ENCODE measurements at regions not wholly inside any gene's neighbourhood (a gene's known extent, or its start where the extent isn't known, plus 50 kb on each side); places are given as distances from the start of the nearest gene placed in this dataset.

GRCh38 chr15:47861111-47861903 is 144.0 kb downstream of the SEMA6D start:
- H3K27me3 ChIP-seq (ENCODE audit: control insufficient read depth, insufficient read depth) = no peaks in the 10 kb centered on the region
- no peak overlapping the region for H3K4me3 ChIP-seq (ENCODE audit: low read length)
- no peaks in the 10 kb centered on the region for H3K9me3 ChIP-seq (ENCODE audit: control insufficient read depth, low read length)
- DNase-seq = no peak
- 87% methylated on average over 10 of the region's 10 CpGs for WGBS
- intact Hi-C loops (cut with DNase I) = no loop called here
- H3K27ac ChIP-seq (ENCODE audit: low read length) = no peak overlapping the region
- no peak for ATAC-seq
- H3K4me1 ChIP-seq (ENCODE audit: control insufficient read depth, insufficient read depth, low read length) = no peaks in the 10 kb centered on the region

GRCh38 chr15:47862402-47862801 is 145.1 kb downstream of the SEMA6D start:
- Histone ChIP-seq H3K4me1 (ENCODE audit: control insufficient read depth, insufficient read depth, low read length) (no peaks in the 10 kb centered on the region), H3K9me3 (ENCODE audit: control insufficient read depth, low read length) (no peaks in the 10 kb centered on the region), H3K27me3 (ENCODE audit: control insufficient read depth, insufficient read depth) (no peaks in the 10 kb centered on the region), H3K4me3 (ENCODE audit: low read length) (no peak overlapping the region), H3K27ac (ENCODE audit: low read length) (no peak overlapping the region)
- DNase-seq (no peak), ATAC-seq (no peak)
- intact Hi-C loops (cut with DNase I) = no loop called here
- 78% methylated on average over 3 of the region's 3 CpGs for WGBS

- peaks cover 2% of the 10 kb centered on the region for H3K4me1 ChIP-seq (ENCODE audit: control insufficient read depth, insufficient read depth, low read length)
- WGBS = 72% methylated on average over 1 of the region's 1 CpG
- no peak overlapping the region for H3K27ac ChIP-seq (ENCODE audit: low read length)
- no peaks in the 10 kb centered on the region for H3K27me3 ChIP-seq (ENCODE audit: control insufficient read depth, insufficient read depth)
- intact Hi-C loops (cut with DNase I) = no loop called here
- no peaks in the 10 kb centered on the region for H3K9me3 ChIP-seq (ENCODE audit: control insufficient read depth, low read length)
- ATAC-seq = no peak
- no peak overlapping the region for H3K4me3 ChIP-seq (ENCODE audit: low read length)
- no peak for DNase-seq
Measured at GRCh38 chr15:47866446-47866845, 149.1 kb downstream of the SEMA6D start.

- DNase-seq (peak; percentile 13 to 65 (median 16)), ATAC-seq (no peak)
- Histone ChIP-seq H3K27me3 (ENCODE audit: control insufficient read depth, insufficient read depth) (no peaks in the 10 kb centered on the region), H3K4me3 (ENCODE audit: low read length) (no peak overlapping the region), H3K9me3 (ENCODE audit: control insufficient read depth, low read length) (no peaks in the 10 kb centered on the region), H3K27ac (ENCODE audit: low read length) (no peak overlapping the region), H3K4me1 (ENCODE audit: control insufficient read depth, insufficient read depth, low read length) (peaks cover 6% of the 10 kb centered on the region)
- WGBS = 90% methylated on average over 1 of the region's 1 CpG
- intact Hi-C loops (cut with DNase I) = no loop called here
Measured at GRCh38 chr15:47870300-47870955, 153.1 kb downstream of the SEMA6D start.

GRCh38 chr15:47870956-47871625 is 153.8 kb downstream of the SEMA6D start:
- H3K4me1 ChIP-seq (ENCODE audit: control insufficient read depth, insufficient read depth, low read length) = peaks cover 6% of the 10 kb centered on the region
- no peak overlapping the region for H3K4me3 ChIP-seq (ENCODE audit: low read length)
- H3K9me3 ChIP-seq (ENCODE audit: control insufficient read depth, low read length) = no peaks in the 10 kb centered on the region
- peak in 1 of 2 donors; percentile 41 for ATAC-seq
- 74% methylated on average over 2 of the region's 2 CpGs for WGBS
- intact Hi-C loops (cut with DNase I) = no loop called here
- no peak for DNase-seq
- no peak overlapping the region for H3K27ac ChIP-seq (ENCODE audit: low read length)
- H3K27me3 ChIP-seq (ENCODE audit: control insufficient read depth, insufficient read depth) = no peaks in the 10 kb centered on the region

GRCh38 chr15:47872208-47872607 is 154.9 kb downstream of the SEMA6D start:
- no peak for ATAC-seq

GRCh38 chr15:47872869-47873432 is 155.6 kb downstream of the SEMA6D start:
- WGBS = 45% methylated on average over 7 of the region's 7 CpGs
- DNase-seq (peak in 2 of 3 donors; percentile 21 to 24), ATAC-seq (peak; percentile 48 to 81)

More at GRCh38 chr15:47872208-47872607, 154.9 kb downstream of the SEMA6D start:
- peak in 1 of 3 donors; percentile 25 for DNase-seq
- no peaks in the 10 kb centered on the region for H3K27me3 ChIP-seq (ENCODE audit: control insufficient read depth, insufficient read depth)
- intact Hi-C loops (cut with DNase I) = no loop called here
- H3K9me3 ChIP-seq (ENCODE audit: control insufficient read depth, low read length) = no peaks in the 10 kb centered on the region
- H3K4me1 ChIP-seq (ENCODE audit: control insufficient read depth, insufficient read depth, low read length) = peaks cover 6% of the 10 kb centered on the region
- no peak overlapping the region for H3K4me3 ChIP-seq (ENCODE audit: low read length)
- no peak overlapping the region for H3K27ac ChIP-seq (ENCODE audit: low read length)

GRCh38 chr15:47876986-47877385 is 159.7 kb downstream of the SEMA6D start:
- Histone ChIP-seq H3K27me3 (ENCODE audit: control insufficient read depth, insufficient read depth) (no peaks in the 10 kb centered on the region), H3K27ac (ENCODE audit: low read length) (no peak overlapping the region), H3K4me1 (ENCODE audit: control insufficient read depth, insufficient read depth, low read length) (peaks cover 3% of the 10 kb centered on the region), H3K9me3 (ENCODE audit: control insufficient read depth, low read length) (no peaks in the 10 kb centered on the region), H3K4me3 (ENCODE audit: low read length) (no peak overlapping the region)
- DNase-seq = no peak
- WGBS = 83% methylated on average over 5 of the region's 5 CpGs
- ATAC-seq = no peak
- intact Hi-C loops (cut with DNase I) = no loop called here

More at GRCh38 chr15:47872869-47873432, 155.6 kb downstream of the SEMA6D start:
- peak overlapping the region; percentile 17 for H3K27ac ChIP-seq (ENCODE audit: low read length)
- peaks cover 6% of the 10 kb centered on the region for H3K4me1 ChIP-seq (ENCODE audit: control insufficient read depth, insufficient read depth, low read length)
- H3K27me3 ChIP-seq (ENCODE audit: control insufficient read depth, insufficient read depth) = no peaks in the 10 kb centered on the region
- intact Hi-C loops (cut with DNase I) = no loop called here
- no peaks in the 10 kb centered on the region for H3K9me3 ChIP-seq (ENCODE audit: control insufficient read depth, low read length)
- H3K4me3 ChIP-seq (ENCODE audit: low read length) = no peak overlapping the region

- no peaks in the 10 kb centered on the region for H3K9me3 ChIP-seq (ENCODE audit: control insufficient read depth, low read length)
- intact Hi-C loops (cut with DNase I) = no loop called here
- H3K27ac ChIP-seq (ENCODE audit: low read length) = no peak overlapping the region
- H3K27me3 ChIP-seq (ENCODE audit: control insufficient read depth, insufficient read depth) = no peaks in the 10 kb centered on the region
- ATAC-seq = no peak
- DNase-seq = no peak
- H3K4me1 ChIP-seq (ENCODE audit: control insufficient read depth, insufficient read depth, low read length) = no peaks in the 10 kb centered on the region
- WGBS = 88% methylated on average over 5 of the region's 5 CpGs
- no peak overlapping the region for H3K4me3 ChIP-seq (ENCODE audit: low read length)
Measured at GRCh38 chr15:47877836-47878235, 160.5 kb downstream of the SEMA6D start.

GRCh38 chr15:47885920-47886319 is 168.6 kb downstream of the SEMA6D start:
- intact Hi-C loops (cut with DNase I) = no loop called here
- Histone ChIP-seq H3K27me3 (ENCODE audit: control insufficient read depth, insufficient read depth) (no peaks in the 10 kb centered on the region), H3K27ac (ENCODE audit: low read length) (no peak overlapping the region), H3K4me1 (ENCODE audit: control insufficient read depth, insufficient read depth, low read length) (no peaks in the 10 kb centered on the region), H3K4me3 (ENCODE audit: low read length) (no peak overlapping the region), H3K9me3 (ENCODE audit: control insufficient read depth, low read length) (no peaks in the 10 kb centered on the region)
- WGBS = 55% methylated on average over 4 of the region's 4 CpGs
- no peak for DNase-seq
- ATAC-seq = no peak

All from right cardiac atrium (tissue), 5 donors.